ENCODE measurements at regions not wholly inside any gene's neighbourhood (a gene's known extent, or its start where the extent isn't known, plus 50 kb on each side); places are given as distances from the start of the nearest gene placed in this dataset.

GRCh38 chr7:118046086-118046485 lies 137.9 kb upstream of the LSM8 start:
- no peaks in the 10 kb centered on the region for H3K36me3 Mint-ChIP-seq
- no peak overlapping the region for H3K4me3 Mint-ChIP-seq
- POLR2A ChIA-PET = no interaction called here
- peaks cover 0 to 10% (median 6%) of the 10 kb centered on the region in 5 donors for H3K27me3 Mint-ChIP-seq
- DNase-seq = no peak
- peaks cover 0 to 4% (median 0%) of the 10 kb centered on the region in 9 donors for H3K9me3 Mint-ChIP-seq
- no peak overlapping the region for H3K27ac Mint-ChIP-seq
- no peaks in the 10 kb centered on the region for H3K4me1 Mint-ChIP-seq
- no peak for ATAC-seq

- no peak for DNase-seq
- peaks cover 0 to 4% (median 0%) of the 10 kb centered on the region in 9 donors for H3K9me3 Mint-ChIP-seq
- no peak overlapping the region for H3K4me3 Mint-ChIP-seq
- H3K27ac Mint-ChIP-seq = no peak overlapping the region
- H3K4me1 Mint-ChIP-seq = no peaks in the 10 kb centered on the region
- POLR2A ChIA-PET = no interaction called here
- H3K27me3 Mint-ChIP-seq = peaks cover 0 to 9% (median 5%) of the 10 kb centered on the region in 5 donors
- no peak for ATAC-seq
- H3K36me3 Mint-ChIP-seq = no peaks in the 10 kb centered on the region
Measured at GRCh38 chr7:118046801-118047200, 137.2 kb upstream of the LSM8 start.

GRCh38 chr7:118052336-118052735 lies 131.6 kb upstream of the LSM8 start:
- POLR2A ChIA-PET = no interaction called here
- ATAC-seq (no peak), DNase-seq (no peak)
- no peaks in the 10 kb centered on the region for H3K4me1 Mint-ChIP-seq
- H3K36me3 Mint-ChIP-seq = no peaks in the 10 kb centered on the region
- no peak overlapping the region for H3K4me3 Mint-ChIP-seq
- no peaks in the 10 kb centered on the region for H3K9me3 Mint-ChIP-seq
- H3K27ac Mint-ChIP-seq = no peak overlapping the region
- peaks cover 0 to 3% (median 0%) of the 10 kb centered on the region in 5 donors for H3K27me3 Mint-ChIP-seq

- Mint-ChIP-seq H3K27me3 (peaks cover 0 to 3% (median 0%) of the 10 kb centered on the region in 5 donors), H3K9me3 (no peaks in the 10 kb centered on the region), H3K4me1 (no peaks in the 10 kb centered on the region), H3K36me3 (no peaks in the 10 kb centered on the region), H3K27ac (no peak overlapping the region), H3K4me3 (no peak overlapping the region)
- DNase-seq (no peak), ATAC-seq (no peak)
- POLR2A ChIA-PET = no interaction called here
Measured at GRCh38 chr7:118053353-118053752, 130.6 kb upstream of the LSM8 start.

GRCh38 chr7:118054529-118054928 lies 129.4 kb upstream of the LSM8 start:
- ATAC-seq (no peak), DNase-seq (no peak)
- no peaks in the 10 kb centered on the region for H3K36me3 Mint-ChIP-seq
- H3K27ac Mint-ChIP-seq = no peak overlapping the region
- POLR2A ChIA-PET = no interaction called here
- no peaks in the 10 kb centered on the region for H3K4me1 Mint-ChIP-seq
- H3K27me3 Mint-ChIP-seq = peaks cover 0 to 3% (median 0%) of the 10 kb centered on the region in 5 donors
- peaks cover 0 to 2% (median 0%) of the 10 kb centered on the region in 9 donors for H3K9me3 Mint-ChIP-seq
- no peak overlapping the region for H3K4me3 Mint-ChIP-seq

- no peak overlapping the region for H3K4me3 Mint-ChIP-seq
- POLR2A ChIA-PET = no interaction called here
- H3K4me1 Mint-ChIP-seq = no peaks in the 10 kb centered on the region
- ATAC-seq = no peak
- H3K27me3 Mint-ChIP-seq = peaks cover 0 to 7% (median 3%) of the 10 kb centered on the region in 5 donors
- no peak for DNase-seq
- no peak overlapping the region for H3K27ac Mint-ChIP-seq
- H3K9me3 Mint-ChIP-seq = peaks cover 0 to 2% (median 0%) of the 10 kb centered on the region in 9 donors
- no peaks in the 10 kb centered on the region for H3K36me3 Mint-ChIP-seq
Measured at GRCh38 chr7:118055647-118056046, 128.3 kb upstream of the LSM8 start.

- Mint-ChIP-seq H3K9me3 (peaks cover 0 to 3% (median 0%) of the 10 kb centered on the region in 9 donors), H3K4me1 (no peaks in the 10 kb centered on the region), H3K36me3 (no peaks in the 10 kb centered on the region), H3K27ac (no peak overlapping the region), H3K4me3 (no peak overlapping the region), H3K27me3 (peaks cover 0 to 11% (median 4%) of the 10 kb centered on the region in 5 donors)
- ATAC-seq (no peak), DNase-seq (no peak)
- POLR2A ChIA-PET = no interaction called here
Measured at GRCh38 chr7:118057404-118057803, 126.6 kb upstream of the LSM8 start.

GRCh38 chr7:118059209-118059608 lies 124.8 kb upstream of the LSM8 start:
- DNase-seq = no peak
- POLR2A ChIA-PET = no interaction called here
- Mint-ChIP-seq H3K9me3 (peaks cover 0 to 3% (median 0%) of the 10 kb centered on the region in 9 donors), H3K36me3 (no peaks in the 10 kb centered on the region), H3K4me1 (no peaks in the 10 kb centered on the region), H3K4me3 (no peak overlapping the region), H3K27me3 (peaks cover 0 to 10% (median 2%) of the 10 kb centered on the region in 5 donors), H3K27ac (no peak overlapping the region)
- ATAC-seq = no peak

- POLR2A ChIA-PET = no interaction called here
- H3K27ac Mint-ChIP-seq = no peak overlapping the region
- H3K27me3 Mint-ChIP-seq = peaks cover 0 to 15% (median 2%) of the 10 kb centered on the region in 5 donors
- ATAC-seq (no peak), DNase-seq (no peak)
- no peak overlapping the region for H3K4me3 Mint-ChIP-seq
- peaks cover 0 to 3% (median 0%) of the 10 kb centered on the region in 9 donors for H3K9me3 Mint-ChIP-seq
- H3K36me3 Mint-ChIP-seq = no peaks in the 10 kb centered on the region
- H3K4me1 Mint-ChIP-seq = no peaks in the 10 kb centered on the region
Measured at GRCh38 chr7:118060692-118061091, 123.3 kb upstream of the LSM8 start.

GRCh38 chr7:118061386-118061785 lies 122.6 kb upstream of the LSM8 start:
- H3K9me3 Mint-ChIP-seq = peaks cover 0 to 3% (median 0%) of the 10 kb centered on the region in 9 donors
- no peaks in the 10 kb centered on the region for H3K36me3 Mint-ChIP-seq
- H3K27ac Mint-ChIP-seq = no peak overlapping the region
- peaks cover 0 to 15% (median 2%) of the 10 kb centered on the region in 5 donors for H3K27me3 Mint-ChIP-seq
- no peak for ATAC-seq
- H3K4me3 Mint-ChIP-seq = no peak overlapping the region
- POLR2A ChIA-PET = no interaction called here
- no peak for DNase-seq
- H3K4me1 Mint-ChIP-seq = no peaks in the 10 kb centered on the region

GRCh38 chr7:118072893-118073674 lies 110.9 kb upstream of the LSM8 start:
- DNase-seq (no peak), ATAC-seq (no peak)
- H3K9me3 Mint-ChIP-seq = peaks cover 0 to 3% (median 0%) of the 10 kb centered on the region in 9 donors
- POLR2A ChIA-PET = no interaction called here
- no peaks in the 10 kb centered on the region for H3K36me3 Mint-ChIP-seq
- H3K27ac Mint-ChIP-seq = no peak overlapping the region
- H3K4me1 Mint-ChIP-seq = no peaks in the 10 kb centered on the region
- no peak overlapping the region for H3K4me3 Mint-ChIP-seq
- H3K27me3 Mint-ChIP-seq = peaks cover 6 to 44% (median 13%) of the 10 kb centered on the region in 5 donors

- POLR2A ChIA-PET = no interaction called here
- ATAC-seq (no peak), DNase-seq (no peak)
- peaks cover 7 to 42% (median 18%) of the 10 kb centered on the region in 5 donors for H3K27me3 Mint-ChIP-seq
- no peaks in the 10 kb centered on the region for H3K4me1 Mint-ChIP-seq
- no peak overlapping the region for H3K27ac Mint-ChIP-seq
- H3K36me3 Mint-ChIP-seq = no peaks in the 10 kb centered on the region
- H3K4me3 Mint-ChIP-seq = no peak overlapping the region
- H3K9me3 Mint-ChIP-seq = peaks cover 0 to 3% (median 0%) of the 10 kb centered on the region in 9 donors
Measured at GRCh38 chr7:118075936-118076335, 108.0 kb upstream of the LSM8 start.

- Mint-ChIP-seq H3K4me3 (no peak overlapping the region), H3K9me3 (peaks cover 0 to 3% (median 0%) of the 10 kb centered on the region in 9 donors), H3K36me3 (no peaks in the 10 kb centered on the region), H3K27ac (no peak overlapping the region), H3K4me1 (no peaks in the 10 kb centered on the region), H3K27me3 (peaks cover 8 to 48% (median 18%) of the 10 kb centered on the region in 5 donors)
- DNase-seq (no peak), ATAC-seq (no peak)
- POLR2A ChIA-PET = no interaction called here
Measured at GRCh38 chr7:118076564-118076963, 107.4 kb upstream of the LSM8 start.

- H3K27me3 Mint-ChIP-seq = peaks cover 6 to 41% (median 18%) of the 10 kb centered on the region in 5 donors
- no peak overlapping the region for H3K4me3 Mint-ChIP-seq
- peaks cover 0 to 3% (median 0%) of the 10 kb centered on the region in 9 donors for H3K9me3 Mint-ChIP-seq
- H3K27ac Mint-ChIP-seq = no peak overlapping the region
- DNase-seq = no peak
- no peaks in the 10 kb centered on the region for H3K4me1 Mint-ChIP-seq
- ATAC-seq = no peak
- POLR2A ChIA-PET = no interaction called here
- no peaks in the 10 kb centered on the region for H3K36me3 Mint-ChIP-seq
Measured at GRCh38 chr7:118078015-118078414, 105.9 kb upstream of the LSM8 start.

Data from naive thymus-derived CD8-positive, alpha-beta T cell (primary cell).